ENCODE measurements at regions not wholly inside any gene's neighbourhood (a gene's known extent, or its start where the extent isn't known, plus 50 kb on each side); places are given as distances from the start of the nearest gene placed in this dataset.

DNA sequence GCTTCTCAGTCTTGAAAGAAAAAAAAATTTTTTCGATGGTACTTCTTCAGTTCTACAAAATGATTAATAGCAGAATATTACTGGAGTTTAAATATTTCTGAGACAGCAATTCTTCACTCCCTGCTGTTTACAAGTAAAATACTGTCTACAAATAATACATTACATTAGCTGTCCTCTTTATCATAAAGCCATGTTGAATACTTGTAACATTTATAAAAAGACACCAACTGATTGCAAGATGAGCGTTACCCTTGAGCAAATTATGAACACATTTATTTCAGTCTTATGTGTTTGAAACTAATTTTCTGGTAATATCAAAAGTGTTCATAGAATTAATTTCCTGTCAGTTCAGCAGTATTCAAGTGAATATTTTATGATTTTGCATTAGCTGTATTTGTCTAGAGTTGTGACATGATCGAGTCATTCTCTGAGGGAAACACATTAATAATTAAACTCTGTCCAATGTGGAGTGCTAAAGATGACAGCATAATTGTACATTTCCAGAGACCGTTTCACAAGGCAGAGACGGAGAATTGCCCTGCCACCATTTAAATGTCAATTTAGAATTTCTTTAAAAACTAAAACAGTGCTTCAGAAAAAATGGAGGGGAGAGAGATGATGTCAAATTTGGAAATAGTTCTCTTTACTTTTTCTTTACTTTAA, 1359.0 kb upstream of the ADGRL4 start:
- TF ChIP-seq, protein P1, sequence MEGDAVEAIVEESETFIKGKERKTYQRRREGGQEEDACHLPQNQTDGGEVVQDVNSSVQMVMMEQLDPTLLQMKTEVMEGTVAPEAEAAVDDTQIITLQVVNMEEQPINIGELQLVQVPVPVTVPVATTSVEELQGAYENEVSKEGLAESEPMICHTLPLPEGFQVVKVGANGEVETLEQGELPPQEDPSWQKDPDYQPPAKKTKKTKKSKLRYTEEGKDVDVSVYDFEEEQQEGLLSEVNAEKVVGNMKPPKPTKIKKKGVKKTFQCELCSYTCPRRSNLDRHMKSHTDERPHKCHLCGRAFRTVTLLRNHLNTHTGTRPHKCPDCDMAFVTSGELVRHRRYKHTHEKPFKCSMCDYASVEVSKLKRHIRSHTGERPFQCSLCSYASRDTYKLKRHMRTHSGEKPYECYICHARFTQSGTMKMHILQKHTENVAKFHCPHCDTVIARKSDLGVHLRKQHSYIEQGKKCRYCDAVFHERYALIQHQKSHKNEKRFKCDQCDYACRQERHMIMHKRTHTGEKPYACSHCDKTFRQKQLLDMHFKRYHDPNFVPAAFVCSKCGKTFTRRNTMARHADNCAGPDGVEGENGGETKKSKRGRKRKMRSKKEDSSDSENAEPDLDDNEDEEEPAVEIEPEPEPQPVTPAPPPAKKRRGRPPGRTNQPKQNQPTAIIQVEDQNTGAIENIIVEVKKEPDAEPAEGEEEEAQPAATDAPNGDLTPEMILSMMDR (conservative IDR thresholded peaks at IDR 0.05; ENCODE audit: low read length): no peak
- TF ChIP-seq EZH2phosphoT487 (IDR thresholded peaks at IDR 0.05; ENCODE audit: borderline replicate concordance, low read depth, low read length): no peak
